PC-3 (cell line): ENCODE measurements at regions not wholly inside any gene's neighbourhood (a gene's known extent, or its start where the extent isn't known, plus 50 kb on each side); places are given as distances from the start of the nearest gene placed in this dataset.

Source experiments
- ATAC-seq: fragments of 200-7000 bp; cut with Tn5 transposase; 2 replicates; pipeline ENCODE4 v1.9.1; 2020; ENCODE audit warnings: mild to moderate bottlenecking, moderate library complexity
- BruUV-seq: library from RNA; stranded (reverse); fragments of 400-500 nt; replicated peaks from 2 replicates; lab custom pipeline; 2021; lab: Mats Ljungman, UMichigan
- CTCF ChIA-PET: fragments of 300-600 bp; sonication (Branson Sonifier 250); formaldehyde crosslinking; loops from one replicate; lab custom pipeline; 2022; ENCODE audit warnings: antibody characterized with exemption; lab: Charles Lee
- POLR2A ChIA-PET: fragments of 300-600 bp; sonication (Branson Sonifier 250); formaldehyde crosslinking; loops from one replicate; lab custom pipeline; 2022; ENCODE audit warnings: antibody characterized with exemption; ENCODE audit not compliant: unreplicated experiment; lab: Charles Lee
- DNase-seq: peaks from one replicate; pipeline ENCODE4 v3.0.0-alpha.2; 2015
- H2AFZ ChIP-seq: fragments of 300-600 bp; sonication (generic); 2 replicates; pipeline ENCODE4 v1.6.0; 2016; ENCODE audit warnings: antibody characterized with exemption, low read length
- H3F3A ChIP-seq: fragments of 300-600 bp; sonication (generic); one replicate; pipeline ENCODE4 v1.6.0; 2017; ENCODE audit warnings: antibody characterized with exemption, low read length, control low read depth, mild to moderate bottlenecking; ENCODE audit not compliant: unreplicated experiment
- H3K27ac ChIP-seq: fragments of 300-600 bp; sonication (generic); 2 replicates; pipeline ENCODE4 v1.5.1; 2016; ENCODE audit warnings: mild to moderate bottlenecking, low read length
- H3K27me3 ChIP-seq: fragments of 300-600 bp; sonication (generic); 2 replicates; pipeline ENCODE4 v1.6.1; 2016; ENCODE audit warnings: low read length, mixed read lengths
- H3K36me3 ChIP-seq: fragments of 300-600 bp; sonication (generic); 2 replicates; pipeline ENCODE4 v1.6.1; 2016; ENCODE audit warnings: low read depth, mixed run types, low read length, mixed read lengths
- H3K4me1 ChIP-seq: fragments of 300-600 bp; sonication (generic); 2 replicates; pipeline ENCODE4 v1.5.1; 2016; ENCODE audit warnings: low read length; ENCODE audit not compliant: insufficient read depth
- H3K4me2 ChIP-seq: fragments of 300-600 bp; sonication (generic); 2 replicates; pipeline ENCODE4 v1.6.0; 2016; ENCODE audit warnings: low read length
- H3K4me3 ChIP-seq: fragments of 300-600 bp; sonication (generic); 2 replicates; pipeline ENCODE4 v1.5.1; 2016; ENCODE audit warnings: mild to moderate bottlenecking, low read length, mixed read lengths
- H3K79me2 ChIP-seq: fragments of 300-600 bp; sonication (generic); 2 replicates; pipeline ENCODE4 v1.6.1; 2017; ENCODE audit warnings: low read length, mixed read lengths
- H3K9ac ChIP-seq: fragments of 300-600 bp; sonication (generic); 2 replicates; pipeline ENCODE4 v1.6.0; 2016; ENCODE audit warnings: mild to moderate bottlenecking, low read length
- H3K9me2 ChIP-seq: fragments of 300-600 bp; sonication (generic); replicated peaks from 2 replicates; pipeline ENCODE4 v1.6.1; 2016; ENCODE audit warnings: mixed run types, low read length, mixed read lengths
- H3K9me3 ChIP-seq: fragments of 300-600 bp; sonication (generic); 2 replicates; pipeline ENCODE4 v1.6.1; 2016; ENCODE audit warnings: low read length, mixed read lengths
- H4K20me1 ChIP-seq: fragments of 300-600 bp; sonication (generic); 2 replicates; pipeline ENCODE4 v1.6.1; 2016; ENCODE audit warnings: low read length, mixed read lengths
- EZH2 ChIP-seq: fragments of 300-600 bp; sonication (generic); IDR thresholded peaks from one replicate; pipeline ENCODE4 v1.6.1; 2017; ENCODE audit warnings: antibody characterized with exemption, mild to moderate bottlenecking, low read length; ENCODE audit not compliant: unreplicated experiment
- EZH2phosphoT487 ChIP-seq: fragments of 300-600 bp; sonication (generic); IDR thresholded peaks from 2 replicates; pipeline ENCODE4 v1.6.1; 2018; ENCODE audit warnings: mild to moderate bottlenecking, antibody characterized with exemption, low read length, borderline replicate concordance
- intact Hi-C: fragments of 100-400 bp; cut with micrococcal nuclease; formaldehyde crosslinking; loops from 2 replicates; pipeline ENCODE4 v1.9.0; 2023
- TF ChIP-seq, protein P1 (sequence below): fragments of 300-600 bp; sonication (generic); conservative IDR thresholded peaks from 2 replicates; pipeline ENCODE4 v1.5.1; 2017; ENCODE audit warnings: antibody characterized with exemption, low read depth, mild to moderate bottlenecking, low read length

DNA sequence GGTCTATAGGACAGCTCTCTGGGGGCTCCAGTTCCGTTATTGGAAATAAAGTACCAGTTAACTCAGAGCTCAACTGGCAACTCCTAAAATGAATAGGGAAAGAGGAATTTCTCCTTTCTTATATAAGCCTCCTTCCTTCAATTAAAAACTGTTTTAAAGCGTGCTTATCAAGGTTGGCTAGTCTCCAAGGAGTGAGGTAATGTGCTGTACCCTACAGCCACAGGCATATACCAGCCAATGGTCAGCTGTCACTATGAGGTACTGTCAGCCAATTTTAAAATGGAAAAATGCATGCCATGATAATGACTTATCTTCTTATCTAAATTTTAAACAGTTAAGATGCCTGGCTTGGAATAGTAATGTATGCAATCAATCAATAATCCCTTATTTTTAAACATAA is 76.2 kb downstream of the PLCE1 start:
- no peak for ATAC-seq
- TF ChIP-seq, protein P1, sequence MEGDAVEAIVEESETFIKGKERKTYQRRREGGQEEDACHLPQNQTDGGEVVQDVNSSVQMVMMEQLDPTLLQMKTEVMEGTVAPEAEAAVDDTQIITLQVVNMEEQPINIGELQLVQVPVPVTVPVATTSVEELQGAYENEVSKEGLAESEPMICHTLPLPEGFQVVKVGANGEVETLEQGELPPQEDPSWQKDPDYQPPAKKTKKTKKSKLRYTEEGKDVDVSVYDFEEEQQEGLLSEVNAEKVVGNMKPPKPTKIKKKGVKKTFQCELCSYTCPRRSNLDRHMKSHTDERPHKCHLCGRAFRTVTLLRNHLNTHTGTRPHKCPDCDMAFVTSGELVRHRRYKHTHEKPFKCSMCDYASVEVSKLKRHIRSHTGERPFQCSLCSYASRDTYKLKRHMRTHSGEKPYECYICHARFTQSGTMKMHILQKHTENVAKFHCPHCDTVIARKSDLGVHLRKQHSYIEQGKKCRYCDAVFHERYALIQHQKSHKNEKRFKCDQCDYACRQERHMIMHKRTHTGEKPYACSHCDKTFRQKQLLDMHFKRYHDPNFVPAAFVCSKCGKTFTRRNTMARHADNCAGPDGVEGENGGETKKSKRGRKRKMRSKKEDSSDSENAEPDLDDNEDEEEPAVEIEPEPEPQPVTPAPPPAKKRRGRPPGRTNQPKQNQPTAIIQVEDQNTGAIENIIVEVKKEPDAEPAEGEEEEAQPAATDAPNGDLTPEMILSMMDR = no peak
- TF ChIP-seq EZH2 (no peak), EZH2phosphoT487 (no peak)
- H3K9me2 ChIP-seq = no peaks in the 10 kb centered on the region

DNA sequence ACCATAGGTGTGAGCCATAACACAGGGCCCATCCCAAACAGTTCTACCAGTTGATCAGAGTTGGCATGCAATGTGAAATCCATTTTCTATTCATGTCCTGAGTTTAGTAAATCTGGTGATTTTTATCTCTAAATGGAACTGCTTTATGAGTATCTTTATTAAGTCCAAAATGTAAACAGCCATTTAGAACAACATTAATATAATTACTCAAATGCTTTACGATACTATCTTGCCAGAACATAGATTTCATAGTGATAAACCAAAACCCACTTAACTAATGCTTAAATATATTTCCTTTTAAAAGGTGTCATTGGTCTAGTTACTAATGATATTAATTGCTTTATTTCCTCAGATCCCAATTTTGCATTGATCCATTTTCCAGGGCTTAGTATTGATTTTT is 80.7 kb downstream of the PLCE1 start:
- Histone ChIP-seq H3F3A (no peaks in the 10 kb centered on the region), H3K9me3 (no peaks in the 10 kb centered on the region), H3K4me2 (no peak overlapping the region), H3K9ac (no peak overlapping the region), H4K20me1 (no peaks in the 10 kb centered on the region), H3K79me2 (0 out of 2 replicates have a peak, but pooled peaks cover 13% of the 10 kb centered on the region), H3K9me2 (no peaks in the 10 kb centered on the region), H2AFZ (no peak overlapping the region), H3K27me3 (no peaks in the 10 kb centered on the region), H3K4me3 (no peak overlapping the region), H3K36me3 (no peaks in the 10 kb centered on the region), H3K27ac (no peak overlapping the region), H3K4me1 (no peaks in the 10 kb centered on the region)
- TF ChIP-seq, protein P1 = no peak
- TF ChIP-seq EZH2phosphoT487 (no peak), EZH2 (no peak)
- CTCF ChIA-PET = interaction anchor here (0.6 kb wide), 1 partner anchor 129 kb away, joined by 6 read pairs; no protein-coding TSS in a partner anchor
- intact Hi-C loops = loop anchor here (10.0 kb wide), 2 partner anchors 150 to 250 kb away; no protein-coding TSS in a partner anchor
- ATAC-seq (no peak), DNase-seq (no peak)
- BruUV-seq = no TSS peak
- POLR2A ChIA-PET = no interaction called here

More for the DNA sequence above, 76.2 kb downstream of the PLCE1 start:
- H2AFZ ChIP-seq = no peak overlapping the region
- H3F3A ChIP-seq = no peaks in the 10 kb centered on the region
- H4K20me1 ChIP-seq = no peaks in the 10 kb centered on the region
- ChIA-PET POLR2A (no interaction called here), CTCF (no interaction called here)
- no peaks in the 10 kb centered on the region for H3K4me1 ChIP-seq
- BruUV-seq = no TSS peak
- intact Hi-C loops = loop anchor here (10.0 kb wide), 2 partner anchors 155 to 255 kb away; no protein-coding TSS in a partner anchor
- H3K27ac ChIP-seq = no peak overlapping the region
- no peaks in the 10 kb centered on the region for H3K36me3 ChIP-seq
- no peaks in the 10 kb centered on the region for H3K27me3 ChIP-seq
- no peak overlapping the region for H3K9ac ChIP-seq
- no peak overlapping the region for H3K4me3 ChIP-seq
- DNase-seq = no peak
- H3K4me2 ChIP-seq = no peak overlapping the region
- H3K9me3 ChIP-seq = no peaks in the 10 kb centered on the region
- H3K79me2 ChIP-seq = no peaks in the 10 kb centered on the region

DNA sequence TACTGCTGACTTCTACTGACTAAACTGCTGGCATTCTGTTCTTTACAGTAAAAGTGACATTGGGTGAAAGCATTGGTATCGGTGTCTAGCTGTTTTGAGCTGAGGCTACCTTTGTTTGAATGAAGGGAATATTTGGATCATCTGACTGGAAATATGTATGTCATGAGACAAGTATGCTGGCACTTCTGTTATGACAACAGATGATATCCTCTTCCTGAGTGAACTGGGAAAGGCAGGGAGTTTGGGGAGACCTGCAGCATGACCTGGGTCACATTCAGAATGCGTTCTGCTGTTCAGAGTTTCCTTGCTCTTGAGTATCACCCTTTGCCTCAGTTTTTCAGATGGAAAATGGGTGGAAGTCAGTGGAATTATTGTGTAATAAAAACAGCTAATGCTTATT is 81.8 kb downstream of the PLCE1 start:
- peak; percentile 37; the same call in 1 of the 2 replicates for ATAC-seq
- Histone ChIP-seq H3K4me2 (no peak overlapping the region), H3K9me3 (no peaks in the 10 kb centered on the region), H3F3A (no peaks in the 10 kb centered on the region), H3K4me1 (no peaks in the 10 kb centered on the region), H3K9me2 (no peaks in the 10 kb centered on the region), H3K79me2 (0 out of 2 replicates have a peak, but pooled peaks cover 13% of the 10 kb centered on the region), H3K27ac (no peak overlapping the region), H3K36me3 (no peaks in the 10 kb centered on the region), H3K27me3 (no peaks in the 10 kb centered on the region), H3K9ac (no peak overlapping the region), H3K4me3 (no peak overlapping the region), H2AFZ (no peak overlapping the region), H4K20me1 (no peaks in the 10 kb centered on the region)
- TF ChIP-seq EZH2 (no peak), EZH2phosphoT487 (no peak)
- TF ChIP-seq, protein P1 = no peak
- POLR2A ChIA-PET = no interaction called here
- intact Hi-C loops = loop anchor here (10.0 kb wide), 2 partner anchors 149 to 249 kb away; no protein-coding TSS in a partner anchor
- peak; percentile 13 for DNase-seq
- CTCF ChIA-PET = interaction anchor here (1.9 kb wide), 1 partner anchor 33 kb away, joined by 6 read pairs; no protein-coding TSS in a partner anchor
- no TSS peak for BruUV-seq
